ENCODE measurements at regions not wholly inside any gene's neighbourhood (a gene's known extent, or its start where the extent isn't known, plus 50 kb on each side); places are given as distances from the start of the nearest gene placed in this dataset.

- TF ChIP-seq CTBP2 (IDR thresholded peaks at IDR 0.05; ENCODE audit: borderline replicate concordance, insufficient read depth, insufficient read length, low read length), result no peak
- no peak for TF ChIP-seq RBBP5 (IDR thresholded peaks at IDR 0.05; ENCODE audit: borderline replicate concordance, low read depth, low read length)
- no peak for TF ChIP-seq TAF7 (optimal IDR thresholded peaks at IDR 0.05; ENCODE audit: borderline replicate concordance, low read depth, low read length)
- no peak for TF ChIP-seq GTF2F1 (IDR thresholded peaks at IDR 0.05; ENCODE audit: borderline replicate concordance, low read depth, low read length)
- no peak for TF ChIP-seq CBX5 (IDR thresholded peaks at IDR 0.05; ENCODE audit: low read depth, low read length)
Observed at GRCh38 chr5:89105171-89105695, 222.2 kb upstream of the MEF2C start (continued).
